SH-SY5Y (cell line): ENCODE measurements at regions not wholly inside any gene's neighbourhood (a gene's known extent, or its start where the extent isn't known, plus 50 kb on each side); places are given as distances from the start of the nearest gene placed in this dataset.

Experiments used
- GATA2 ChIP-seq: IDR thresholded peaks from 2 replicates; pipeline ENCODE4 v1.6.1; 2011; ENCODE audit warnings: mild to moderate bottlenecking, low read depth, low read length
- GATA3 ChIP-seq: IDR thresholded peaks from 2 replicates; pipeline ENCODE4 v1.6.1; 2011; ENCODE audit warnings: low read depth, mild to moderate bottlenecking, low read length, moderate library complexity

GRCh38 chr21:27761623-27762022, 794.7 kb upstream of the ADAMTS5 start:
- TF ChIP-seq GATA2 (no peak), GATA3 (no peak)

GRCh38 chr21:27759820-27760219, 792.9 kb upstream of the ADAMTS5 start:
- TF ChIP-seq GATA3 = no peak
- no peak for TF ChIP-seq GATA2

GRCh38 chr21:27759091-27759659, 792.3 kb upstream of the ADAMTS5 start:
- TF ChIP-seq GATA2 (no peak), GATA3 (no peak)

- no peak for TF ChIP-seq GATA3
- TF ChIP-seq GATA2 = no peak
Measured at GRCh38 chr21:27756191-27756590, 789.3 kb upstream of the ADAMTS5 start.

- TF ChIP-seq GATA3 (no peak), GATA2 (no peak)
Measured at GRCh38 chr21:27743971-27744564, 777.2 kb upstream of the ADAMTS5 start.

GRCh38 chr21:27741736-27742135, 774.8 kb upstream of the ADAMTS5 start:
- TF ChIP-seq GATA2 (no peak), GATA3 (no peak)

- TF ChIP-seq GATA3 = no peak
- no peak for TF ChIP-seq GATA2
Measured at GRCh38 chr21:27740084-27740483, 773.2 kb upstream of the ADAMTS5 start.

GRCh38 chr21:27739187-27739586, 772.3 kb upstream of the ADAMTS5 start:
- TF ChIP-seq GATA3 (no peak), GATA2 (no peak)

GRCh38 chr21:27735699-27736098, 768.8 kb upstream of the ADAMTS5 start:
- TF ChIP-seq GATA2 (no peak), GATA3 (no peak)

GRCh38 chr21:27734146-27734545, 767.3 kb upstream of the ADAMTS5 start:
- TF ChIP-seq GATA2 = no peak
- TF ChIP-seq GATA3 = no peak

- no peak for TF ChIP-seq GATA3
- TF ChIP-seq GATA2 = no peak
Measured at GRCh38 chr21:27725916-27726315, 759.0 kb upstream of the ADAMTS5 start.

- TF ChIP-seq GATA2 = no peak
- no peak for TF ChIP-seq GATA3
Measured at GRCh38 chr21:27722095-27722494, 755.2 kb upstream of the ADAMTS5 start.

- TF ChIP-seq GATA3 (no peak), GATA2 (no peak)
Measured at GRCh38 chr21:27721675-27722074, 754.8 kb upstream of the ADAMTS5 start.

- TF ChIP-seq GATA3 = no peak
- no peak for TF ChIP-seq GATA2
Measured at GRCh38 chr21:27719226-27719625, 752.3 kb upstream of the ADAMTS5 start.

- TF ChIP-seq GATA2 (no peak), GATA3 (no peak)
Measured at GRCh38 chr21:27715131-27715530, 748.2 kb upstream of the ADAMTS5 start.

- TF ChIP-seq GATA2 (no peak), GATA3 (no peak)
Measured at GRCh38 chr21:27713154-27714109, 746.5 kb upstream of the ADAMTS5 start.
